ENCODE measurements at regions not wholly inside any gene's neighbourhood (a gene's known extent, or its start where the extent isn't known, plus 50 kb on each side); places are given as distances from the start of the nearest gene placed in this dataset.

DNA sequence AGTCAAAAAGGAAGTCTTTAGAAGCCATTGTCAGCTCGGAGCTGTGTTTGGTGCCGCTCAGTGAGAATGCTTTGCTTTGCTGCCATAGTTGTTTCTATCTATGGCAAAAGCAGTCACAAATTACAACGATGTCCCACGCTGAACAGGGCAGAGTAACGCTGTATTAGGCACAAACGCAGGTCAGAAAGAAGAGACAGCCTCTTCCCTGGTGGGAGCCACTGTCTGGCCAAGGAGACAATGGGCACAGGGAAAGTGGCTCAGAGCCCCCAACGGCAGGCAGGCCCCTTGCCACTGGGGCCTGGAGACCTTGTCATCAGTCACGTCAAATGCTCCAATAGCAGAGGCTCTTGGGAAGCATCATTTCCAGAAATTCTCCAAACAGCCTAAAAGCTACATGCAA lies 244.2 kb downstream of the TEX29 start:
- TF ChIP-seq, protein P1, sequence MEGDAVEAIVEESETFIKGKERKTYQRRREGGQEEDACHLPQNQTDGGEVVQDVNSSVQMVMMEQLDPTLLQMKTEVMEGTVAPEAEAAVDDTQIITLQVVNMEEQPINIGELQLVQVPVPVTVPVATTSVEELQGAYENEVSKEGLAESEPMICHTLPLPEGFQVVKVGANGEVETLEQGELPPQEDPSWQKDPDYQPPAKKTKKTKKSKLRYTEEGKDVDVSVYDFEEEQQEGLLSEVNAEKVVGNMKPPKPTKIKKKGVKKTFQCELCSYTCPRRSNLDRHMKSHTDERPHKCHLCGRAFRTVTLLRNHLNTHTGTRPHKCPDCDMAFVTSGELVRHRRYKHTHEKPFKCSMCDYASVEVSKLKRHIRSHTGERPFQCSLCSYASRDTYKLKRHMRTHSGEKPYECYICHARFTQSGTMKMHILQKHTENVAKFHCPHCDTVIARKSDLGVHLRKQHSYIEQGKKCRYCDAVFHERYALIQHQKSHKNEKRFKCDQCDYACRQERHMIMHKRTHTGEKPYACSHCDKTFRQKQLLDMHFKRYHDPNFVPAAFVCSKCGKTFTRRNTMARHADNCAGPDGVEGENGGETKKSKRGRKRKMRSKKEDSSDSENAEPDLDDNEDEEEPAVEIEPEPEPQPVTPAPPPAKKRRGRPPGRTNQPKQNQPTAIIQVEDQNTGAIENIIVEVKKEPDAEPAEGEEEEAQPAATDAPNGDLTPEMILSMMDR (IDR thresholded peaks at IDR 0.05), result no peak
- TF ChIP-seq POLR2A (IDR thresholded peaks at IDR 0.05), result no peak
